ENCODE measurements at regions not wholly inside any gene's neighbourhood (a gene's known extent, or its start where the extent isn't known, plus 50 kb on each side); places are given as distances from the start of the nearest gene placed in this dataset.
"Not testable (repeated sequence)": the region's sequence is repeated elsewhere in the genome, so short reads cannot be mapped to it uniquely, and the experiment has no call there.

GRCh38 chr5:169411786-169412430, 111.0 kb upstream of the SLIT3 start:
- no peak for DNase-seq

GRCh38 chr5:169410996-169411783, 110.3 kb upstream of the SLIT3 start:
- no peak for DNase-seq

GRCh38 chr5:169408731-169409130, 107.8 kb upstream of the SLIT3 start:
- no peak for DNase-seq

GRCh38 chr5:169408171-169408570, 107.2 kb upstream of the SLIT3 start:
- no peak for DNase-seq

GRCh38 chr5:169404223-169404622, 103.3 kb upstream of the SLIT3 start:
- no peak for DNase-seq

- DNase-seq = no peak
Measured at GRCh38 chr5:169398515-169398914, 97.6 kb upstream of the SLIT3 start.

GRCh38 chr5:169395136-169395535, 94.2 kb upstream of the SLIT3 start:
- DNase-seq = no peak

GRCh38 chr5:169394371-169394770, 93.4 kb upstream of the SLIT3 start:
- DNase-seq = no peak

GRCh38 chr5:169393907-169394306, 93.0 kb upstream of the SLIT3 start:
- DNase-seq = no peak

- DNase-seq = no peak
Measured at GRCh38 chr5:169390265-169390664, 89.3 kb upstream of the SLIT3 start.

GRCh38 chr5:169389318-169389717, 88.4 kb upstream of the SLIT3 start:
- DNase-seq = no peak

GRCh38 chr5:169385636-169386035, 84.7 kb upstream of the SLIT3 start:
- DNase-seq = no peak

GRCh38 chr5:169384661-169385060, 83.7 kb upstream of the SLIT3 start:
- DNase-seq = no peak

- DNase-seq = no peak
Measured at GRCh38 chr5:169374761-169375160, 73.8 kb upstream of the SLIT3 start.

GRCh38 chr5:169374111-169374510, 73.2 kb upstream of the SLIT3 start:
- no peak for DNase-seq

- not testable (repeated sequence) for DNase-seq
Measured at GRCh38 chr5:169371801-169372200, 70.9 kb upstream of the SLIT3 start.

GRCh38 chr5:169369130-169369529, 68.2 kb upstream of the SLIT3 start:
- DNase-seq = no peak

GRCh38 chr5:169367861-169368260, 66.9 kb upstream of the SLIT3 start:
- no peak for DNase-seq

- DNase-seq = no peak
Measured at GRCh38 chr5:169357291-169357690, 56.4 kb upstream of the SLIT3 start.

GRCh38 chr5:169356811-169357210, 55.9 kb upstream of the SLIT3 start:
- DNase-seq = no peak

GRCh38 chr5:169356181-169356580, 55.2 kb upstream of the SLIT3 start:
- no peak for DNase-seq

- DNase-seq = no peak
Measured at GRCh38 chr5:169354921-169355320, 54.0 kb upstream of the SLIT3 start.

GRCh38 chr5:169354263-169354662, 53.3 kb upstream of the SLIT3 start:
- no peak for DNase-seq

- DNase-seq = no peak
Measured at GRCh38 chr5:169352901-169353300, 52.0 kb upstream of the SLIT3 start.

- no peak for DNase-seq
Measured at GRCh38 chr5:169351721-169352120, 50.8 kb upstream of the SLIT3 start.
